WI38 (cell line): ENCODE measurements at regions not wholly inside any gene's neighbourhood (a gene's known extent, or its start where the extent isn't known, plus 50 kb on each side); places are given as distances from the start of the nearest gene placed in this dataset.

Experiments used
- H3K4me3 ChIP-seq: 2 replicates; pipeline ENCODE4 v1.5.1; 2011; ENCODE audit warnings: low read depth, mild to moderate bottlenecking, control low read depth, low read length
- CTCF ChIP-seq: IDR thresholded peaks from 2 replicates; pipeline ENCODE4 v1.5.1; 2012; ENCODE audit warnings: low read depth, mild to moderate bottlenecking, control low read depth, low read length

GRCh38 chr7:12862146-12862545, 174.7 kb downstream of the ARL4A start:
- no peak overlapping the region for H3K4me3 ChIP-seq
- no peak for TF ChIP-seq CTCF

GRCh38 chr7:12864470-12865046, 177.1 kb downstream of the ARL4A start:
- no peak for TF ChIP-seq CTCF
- H3K4me3 ChIP-seq, result no peak overlapping the region

- no peak for TF ChIP-seq CTCF
- H3K4me3 ChIP-seq, result no peak overlapping the region
These were observed 178.2 kb downstream of the ARL4A start for GRCh38 chr7:12865593-12865992.

DNA sequence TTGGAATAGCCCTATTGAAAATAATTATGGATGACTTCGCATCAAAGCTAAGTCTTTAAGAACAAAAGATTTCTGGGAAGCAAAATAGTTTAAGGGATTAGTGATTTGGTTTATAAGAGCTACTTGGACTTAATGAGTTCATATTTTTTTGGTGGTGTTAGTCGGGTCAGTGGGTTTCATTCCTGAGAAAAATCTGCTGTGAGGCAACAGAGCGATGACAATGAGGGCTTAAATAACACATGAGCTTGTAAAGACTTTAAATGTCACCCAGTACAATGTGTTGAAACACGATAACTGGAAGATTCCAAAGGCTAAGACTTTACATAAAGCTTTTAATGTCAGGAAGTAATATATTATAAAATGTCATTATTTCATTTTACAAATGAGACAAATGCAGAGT, 178.8 kb downstream of the ARL4A start:
- no peak for TF ChIP-seq CTCF
- H3K4me3 ChIP-seq, result no peak overlapping the region

GRCh38 chr7:12868027-12868426, 180.6 kb downstream of the ARL4A start:
- H3K4me3 ChIP-seq, result no peak overlapping the region
- no peak for TF ChIP-seq CTCF

DNA sequence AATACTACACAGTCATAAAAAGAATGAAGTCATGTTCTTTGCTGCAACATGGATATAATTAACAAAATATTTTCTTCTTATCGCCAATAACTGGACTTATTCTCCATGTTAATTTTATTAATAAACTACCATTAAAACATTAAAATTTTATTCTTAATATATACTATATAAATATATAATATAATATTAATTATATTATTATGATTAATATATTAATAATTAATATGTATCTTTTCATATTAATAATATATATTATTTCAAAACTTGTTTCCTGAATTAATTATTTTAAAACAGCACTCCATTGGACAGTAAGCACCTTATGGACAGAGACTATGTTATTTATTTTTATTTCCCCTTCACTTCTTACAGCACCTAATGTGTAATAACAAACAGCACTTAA, 182.8 kb downstream of the ARL4A start:
- H3K4me3 ChIP-seq, result no peak overlapping the region
- TF ChIP-seq CTCF, result no peak

- no peak for TF ChIP-seq CTCF
- no peak overlapping the region for H3K4me3 ChIP-seq
These were observed 185.1 kb downstream of the ARL4A start for GRCh38 chr7:12872487-12872886.
